Ascending aorta (tissue), 2 donors: ENCODE measurements at regions not wholly inside any gene's neighbourhood (a gene's known extent, or its start where the extent isn't known, plus 50 kb on each side); places are given as distances from the start of the nearest gene placed in this dataset.
"Not testable (repeated sequence)": the region's sequence is repeated elsewhere in the genome, so short reads cannot be mapped to it uniquely, and the experiment has no call there.

Experiments
- DNase-seq, 2 donors: peaks; one replicate each; pipeline ENCODE4 v3.0.0-alpha.2; 2019; ENCODE audit warnings: low spot score in 2 of 2
- H3K27ac ChIP-seq, 2 donors: fragments of 200-600 bp; sonication (generic); one replicate each; pipeline ENCODE4 v1.5.1; 2016 to 2017; ENCODE audit warnings: mild to moderate bottlenecking in 1 of 2
- H3K27me3 ChIP-seq: fragments of 200-600 bp; sonication (generic); one replicate; pipeline ENCODE4 v1.5.1; 2017
- H3K36me3 ChIP-seq, 2 donors: fragments of 200-600 bp; sonication (generic); one replicate each; pipeline ENCODE4 v1.5.1; 2016
- H3K4me1 ChIP-seq, 2 donors: fragments of 200-600 bp; sonication (generic); one replicate each; pipeline ENCODE4 v1.5.1; 2016 to 2017; ENCODE audit warnings: mild to moderate bottlenecking in 1 of 2
- H3K4me3 ChIP-seq, 2 donors: fragments of 200-600 bp; sonication (generic); one replicate each; pipeline ENCODE4 v1.5.1; 2016 to 2017; ENCODE audit warnings: mild to moderate bottlenecking in 1 of 2
- H3K9me3 ChIP-seq, 2 donors: fragments of 200-600 bp; sonication (generic); one replicate each; pipeline ENCODE4 v1.5.1; 2016
- intact Hi-C: fragments of 100-400 bp; cut with DNase I; formaldehyde crosslinking; loops from one replicate; pipeline ENCODE4 v1.15.1; 2023
- TF ChIP-seq, protein P1 (sequence below), 3 experiments: fragments of 200-600 bp in 2 of 3; fragments of 450-650 bp in 1 of 3; sonication (generic) in 2 of 3; IDR thresholded peaks; one replicate each; pipeline ENCODE4 v1.5.1; 2016 to 2019; ENCODE audit warnings: antibody characterized with exemption in 3 of 3, mild to moderate bottlenecking in 1 of 3, moderate library complexity in 1 of 3

GRCh38 chr17:20783091-20783490 is 203.6 kb downstream of the CDRT15L2 start:
- no peaks in the 10 kb centered on the region for H3K4me1 ChIP-seq
- no peaks in the 10 kb centered on the region for H3K36me3 ChIP-seq
- TF ChIP-seq, protein P1, sequence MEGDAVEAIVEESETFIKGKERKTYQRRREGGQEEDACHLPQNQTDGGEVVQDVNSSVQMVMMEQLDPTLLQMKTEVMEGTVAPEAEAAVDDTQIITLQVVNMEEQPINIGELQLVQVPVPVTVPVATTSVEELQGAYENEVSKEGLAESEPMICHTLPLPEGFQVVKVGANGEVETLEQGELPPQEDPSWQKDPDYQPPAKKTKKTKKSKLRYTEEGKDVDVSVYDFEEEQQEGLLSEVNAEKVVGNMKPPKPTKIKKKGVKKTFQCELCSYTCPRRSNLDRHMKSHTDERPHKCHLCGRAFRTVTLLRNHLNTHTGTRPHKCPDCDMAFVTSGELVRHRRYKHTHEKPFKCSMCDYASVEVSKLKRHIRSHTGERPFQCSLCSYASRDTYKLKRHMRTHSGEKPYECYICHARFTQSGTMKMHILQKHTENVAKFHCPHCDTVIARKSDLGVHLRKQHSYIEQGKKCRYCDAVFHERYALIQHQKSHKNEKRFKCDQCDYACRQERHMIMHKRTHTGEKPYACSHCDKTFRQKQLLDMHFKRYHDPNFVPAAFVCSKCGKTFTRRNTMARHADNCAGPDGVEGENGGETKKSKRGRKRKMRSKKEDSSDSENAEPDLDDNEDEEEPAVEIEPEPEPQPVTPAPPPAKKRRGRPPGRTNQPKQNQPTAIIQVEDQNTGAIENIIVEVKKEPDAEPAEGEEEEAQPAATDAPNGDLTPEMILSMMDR (IDR thresholded peaks at IDR 0.05), result no peak
- H3K27me3 ChIP-seq, result no peaks in the 10 kb centered on the region
- no peak overlapping the region for H3K27ac ChIP-seq
- no peak overlapping the region for H3K4me3 ChIP-seq
- H3K9me3 ChIP-seq, result no peaks in the 10 kb centered on the region
- intact Hi-C loops, result no loop called here
- DNase-seq, result no peak

- no peak for DNase-seq
- H3K9me3 ChIP-seq, result no peaks in the 10 kb centered on the region
- no peaks in the 10 kb centered on the region for H3K36me3 ChIP-seq
- TF ChIP-seq, protein P1 (IDR thresholded peaks at IDR 0.05), result no peak
- no peak overlapping the region for H3K27ac ChIP-seq
- H3K27me3 ChIP-seq, result no peaks in the 10 kb centered on the region
- H3K4me3 ChIP-seq, result no peak overlapping the region
- intact Hi-C loops, result no loop called here
- H3K4me1 ChIP-seq, result no peaks in the 10 kb centered on the region
These were observed 204.7 kb downstream of the CDRT15L2 start for GRCh38 chr17:20784100-20784665.

GRCh38 chr17:20787281-20787680 is 207.8 kb downstream of the CDRT15L2 start:
- Histone ChIP-seq H3K9me3 (no peaks in the 10 kb centered on the region), H3K27me3 (no peaks in the 10 kb centered on the region), H3K36me3 (no peaks in the 10 kb centered on the region), H3K27ac (no peak overlapping the region), H3K4me3 (no peak overlapping the region), H3K4me1 (no peaks in the 10 kb centered on the region)
- TF ChIP-seq, protein P1 (IDR thresholded peaks at IDR 0.05), result no peak
- DNase-seq, result no peak
- intact Hi-C loops, result no loop called here

DNA sequence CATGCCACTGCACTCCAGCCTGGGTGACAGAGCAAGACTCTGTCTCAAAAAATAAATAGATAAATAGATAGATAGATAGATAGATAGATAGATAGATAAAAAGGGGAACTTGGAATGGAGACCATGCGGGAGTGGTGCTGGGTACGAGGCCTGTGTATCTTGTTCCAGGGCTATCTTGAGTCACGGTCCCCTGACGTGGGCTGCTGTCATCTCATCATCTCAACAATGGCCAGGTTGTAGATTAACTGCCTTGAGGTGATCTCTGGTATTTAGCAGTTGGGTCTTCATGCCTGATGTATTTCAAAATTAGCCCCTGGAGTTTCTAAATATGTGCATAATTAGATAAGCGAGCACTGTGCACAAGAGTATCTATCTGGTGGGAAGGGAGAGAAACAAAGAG is 212.1 kb downstream of the CDRT15L2 start:
- no peaks in the 10 kb centered on the region for H3K4me1 ChIP-seq
- no peak for DNase-seq
- intact Hi-C loops, result no loop called here
- TF ChIP-seq, protein P1 (IDR thresholded peaks at IDR 0.05), result no peak
- no peak overlapping the region for H3K27ac ChIP-seq
- no peaks in the 10 kb centered on the region for H3K9me3 ChIP-seq
- no peak overlapping the region for H3K4me3 ChIP-seq
- no peaks in the 10 kb centered on the region for H3K36me3 ChIP-seq
- no peaks in the 10 kb centered on the region for H3K27me3 ChIP-seq

DNA sequence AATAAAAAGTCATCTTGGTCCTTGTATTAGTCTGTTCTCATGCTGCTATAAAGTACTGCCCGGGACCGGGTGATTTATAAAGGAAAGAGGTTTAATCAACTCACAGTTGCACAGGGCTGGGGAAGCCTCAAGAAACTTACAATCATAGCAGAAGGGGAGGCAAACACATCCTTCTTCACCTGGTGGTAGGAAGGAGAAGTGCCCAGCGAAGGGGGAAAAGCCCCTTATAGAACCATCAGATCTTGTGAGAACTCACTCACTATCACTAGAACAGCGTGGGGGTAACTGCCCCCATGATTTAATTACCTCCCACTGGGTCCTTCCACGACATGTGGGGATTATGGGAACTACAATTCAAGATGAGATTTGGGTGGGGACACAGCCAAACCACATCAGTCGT is 215.0 kb downstream of the CDRT15L2 start:
- H3K27ac ChIP-seq, H3K4me1 ChIP-seq, DNase-seq, intact Hi-C loops, H3K4me3 ChIP-seq, H3K9me3 ChIP-seq, H3K27me3 ChIP-seq, H3K36me3 ChIP-seq: not testable (repeated sequence)

DNA sequence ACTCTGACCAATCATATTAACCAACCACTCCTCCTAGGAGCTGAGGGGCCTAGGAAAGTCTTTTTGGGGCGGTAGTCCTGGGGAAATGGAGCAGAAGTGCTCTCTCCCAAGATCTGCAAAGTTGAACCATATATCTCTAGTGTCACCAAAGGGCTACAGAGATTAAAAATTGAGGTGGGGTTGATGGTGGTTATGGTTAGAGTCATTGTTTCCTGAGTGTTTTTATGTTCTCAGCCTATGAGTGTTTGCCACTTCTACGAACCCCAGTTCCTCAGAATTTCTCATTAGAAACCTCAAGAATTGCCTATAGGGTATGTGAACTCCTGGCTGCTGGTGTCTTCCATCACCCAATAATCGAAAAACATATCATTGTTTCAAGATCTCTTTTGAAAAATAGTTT is 217.8 kb downstream of the CDRT15L2 start:
- no peak overlapping the region for H3K4me3 ChIP-seq
- intact Hi-C loops, result no loop called here
- no peaks in the 10 kb centered on the region for H3K4me1 ChIP-seq
- TF ChIP-seq, protein P1 (IDR thresholded peaks at IDR 0.05), result no peak
- no peaks in the 10 kb centered on the region for H3K9me3 ChIP-seq
- H3K27me3 ChIP-seq, result no peaks in the 10 kb centered on the region
- H3K36me3 ChIP-seq, result no peaks in the 10 kb centered on the region
- H3K27ac ChIP-seq, result no peak overlapping the region
- DNase-seq, result no peak
